ENCODE measurements at regions not wholly inside any gene's neighbourhood (a gene's known extent, or its start where the extent isn't known, plus 50 kb on each side); places are given as distances from the start of the nearest gene placed in this dataset.
"Not testable (repeated sequence)": the region's sequence is repeated elsewhere in the genome, so short reads cannot be mapped to it uniquely, and the experiment has no call there.

- Histone ChIP-seq H3K36me3 (no peaks in the 10 kb centered on the region), H3K27me3 (no peaks in the 10 kb centered on the region), H3K4me1 (peaks cover 0 to 10% (median 0%) of the 10 kb centered on the region in 4 donors), H3K9me3 (peaks cover 0 to 5% (median 0%) of the 10 kb centered on the region in 4 donors), H3K4me3 (no peak overlapping the region), H3K27ac (no peak overlapping the region)
- intact Hi-C loops (cut with DNase I): no loop called here
- WGBS (ENCODE audit: insufficient coverage, low coverage, low lambda C conversion rate, missing lambda C conversion rate): 92% methylated on average over 7 of the region's 8 CpGs
- no peak for TF ChIP-seq POLR2A (IDR thresholded peaks at IDR 0.05)
- no peak for TF ChIP-seq CTCF (IDR thresholded peaks at IDR 0.05)
- ATAC-seq: no peak
- no peak for DNase-seq
These were observed 446.9 kb downstream of the PCNX1 start for GRCh38 chr14:71354142-71354541.

- Histone ChIP-seq H3K4me1 (peaks cover 0 to 10% (median 0%) of the 10 kb centered on the region in 4 donors), H3K4me3 (no peak overlapping the region), H3K27me3 (no peaks in the 10 kb centered on the region), H3K27ac (no peak overlapping the region), H3K36me3 (no peaks in the 10 kb centered on the region), H3K9me3 (peaks cover 0 to 5% (median 0%) of the 10 kb centered on the region in 4 donors)
- intact Hi-C loops (cut with DNase I): no loop called here
- 93% methylated on average over 5 of the region's 5 CpGs for WGBS (ENCODE audit: insufficient coverage, low coverage, low lambda C conversion rate, missing lambda C conversion rate)
- TF ChIP-seq POLR2A (IDR thresholded peaks at IDR 0.05): no peak
- no peak for TF ChIP-seq CTCF (IDR thresholded peaks at IDR 0.05)
- ATAC-seq (no peak), DNase-seq (no peak)
These were observed 447.5 kb downstream of the PCNX1 start for GRCh38 chr14:71354801-71355200.

GRCh38 chr14:71355324-71356201 is 448.3 kb downstream of the PCNX1 start:
- no peak for DNase-seq
- Histone ChIP-seq H3K4me3 (no peak overlapping the region), H3K9me3 (peaks cover 0 to 5% (median 0%) of the 10 kb centered on the region in 4 donors), H3K27me3 (no peaks in the 10 kb centered on the region), H3K27ac (peak overlapping the region in 2 of 3 donors; percentile 2 to 17), H3K36me3 (no peaks in the 10 kb centered on the region), H3K4me1 (peaks cover 0 to 10% (median 0%) of the 10 kb centered on the region in 4 donors)
- WGBS (ENCODE audit: insufficient coverage, low coverage, low lambda C conversion rate, missing lambda C conversion rate): 19% methylated on average over 5 of the region's 5 CpGs
- intact Hi-C loops (cut with DNase I): no loop called here
- peak; percentile 63 to 80 (median 73) for ATAC-seq
- no peak for TF ChIP-seq CTCF (IDR thresholded peaks at IDR 0.05)
- TF ChIP-seq POLR2A (IDR thresholded peaks at IDR 0.05): no peak

GRCh38 chr14:71358209-71358931 is 451.1 kb downstream of the PCNX1 start:
- intact Hi-C loops (cut with DNase I): no loop called here
- DNase-seq (no peak), ATAC-seq (no peak)
- no peaks in the 10 kb centered on the region for H3K36me3 ChIP-seq
- TF ChIP-seq POLR2A (IDR thresholded peaks at IDR 0.05): no peak
- TF ChIP-seq CTCF (IDR thresholded peaks at IDR 0.05): no peak
- H3K27ac ChIP-seq: no peak overlapping the region
- peaks cover 0 to 12% (median 0%) of the 10 kb centered on the region in 4 donors for H3K4me1 ChIP-seq
- WGBS (ENCODE audit: insufficient coverage, low coverage, low lambda C conversion rate, missing lambda C conversion rate): 77% methylated on average over 6 of the region's 6 CpGs
- no peaks in the 10 kb centered on the region for H3K9me3 ChIP-seq
- no peaks in the 10 kb centered on the region for H3K27me3 ChIP-seq
- H3K4me3 ChIP-seq: no peak overlapping the region

GRCh38 chr14:71358932-71359421 is 451.7 kb downstream of the PCNX1 start:
- WGBS (ENCODE audit: insufficient coverage, low coverage, low lambda C conversion rate, missing lambda C conversion rate): 94% methylated on average over 4 of the region's 4 CpGs
- intact Hi-C loops (cut with DNase I); H3K27ac ChIP-seq; H3K36me3 ChIP-seq; H3K9me3 ChIP-seq; H3K27me3 ChIP-seq; ATAC-seq; DNase-seq; H3K4me3 ChIP-seq: not testable (repeated sequence)
- peaks cover 0 to 15% (median 0%) of the 10 kb centered on the region in 4 donors for H3K4me1 ChIP-seq

Data from right lobe of liver (tissue), 6 donors.